EL (cell line): ENCODE measurements at regions not wholly inside any gene's neighbourhood (a gene's known extent, or its start where the extent isn't known, plus 50 kb on each side); places are given as distances from the start of the nearest gene placed in this dataset.
"Not testable (repeated sequence)": the region's sequence is repeated elsewhere in the genome, so short reads cannot be mapped to it uniquely, and the experiment has no call there.

Experiments
- DNase-seq: peaks from one replicate; pipeline ENCODE4 v3.0.0-alpha.2; 2016

- DNase-seq = no peak
Measured at GRCh38 chr6:121020656-121021055, 313.6 kb downstream of the TBC1D32 start.

- no peak for DNase-seq
Measured at GRCh38 chr6:121008553-121008952, 325.7 kb downstream of the TBC1D32 start.

GRCh38 chr6:121006024-121006423 lies 328.3 kb downstream of the TBC1D32 start:
- no peak for DNase-seq

- no peak for DNase-seq
Measured at GRCh38 chr6:121000381-121000780, 333.9 kb downstream of the TBC1D32 start.

- DNase-seq = no peak
Measured at GRCh38 chr6:120996340-120996739, 337.9 kb downstream of the TBC1D32 start.

- DNase-seq = no peak
Measured at GRCh38 chr6:120994573-120994967, 339.7 kb downstream of the TBC1D32 start.

- no peak for DNase-seq
Measured at GRCh38 chr6:120993929-120994572, 340.2 kb downstream of the TBC1D32 start.

GRCh38 chr6:120992257-120992656 lies 342.0 kb downstream of the TBC1D32 start:
- DNase-seq = no peak

GRCh38 chr6:120990866-120991265 lies 343.4 kb downstream of the TBC1D32 start:
- no peak for DNase-seq

- no peak for DNase-seq
Measured at GRCh38 chr6:120981835-120982234, 352.4 kb downstream of the TBC1D32 start.

GRCh38 chr6:120966321-120966720 lies 368.0 kb downstream of the TBC1D32 start:
- DNase-seq = no peak

- DNase-seq = peak; percentile 6
Measured at GRCh38 chr6:120965814-120966213, 368.5 kb downstream of the TBC1D32 start.

GRCh38 chr6:120960761-120961160 lies 373.5 kb downstream of the TBC1D32 start:
- DNase-seq = no peak

GRCh38 chr6:120954111-120954510 lies 380.2 kb downstream of the TBC1D32 start:
- DNase-seq = no peak

GRCh38 chr6:120951258-120951657 lies 383.0 kb downstream of the TBC1D32 start:
- no peak for DNase-seq

- DNase-seq = no peak
Measured at GRCh38 chr6:120947111-120947510, 387.2 kb downstream of the TBC1D32 start.

GRCh38 chr6:120945905-120946594 lies 388.2 kb downstream of the TBC1D32 start:
- DNase-seq = no peak

GRCh38 chr6:120938876-120939472 lies 395.3 kb downstream of the TBC1D32 start:
- no peak for DNase-seq

GRCh38 chr6:120938164-120938875 lies 396.0 kb downstream of the TBC1D32 start:
- DNase-seq = no peak

GRCh38 chr6:120935908-120936307 lies 398.4 kb downstream of the TBC1D32 start:
- no peak for DNase-seq

- DNase-seq = no peak
Measured at GRCh38 chr6:120935016-120935415, 399.3 kb downstream of the TBC1D32 start.

- not testable (repeated sequence) for DNase-seq
Measured at GRCh38 chr6:120931520-120932180, 402.6 kb downstream of the TBC1D32 start.

GRCh38 chr6:120930500-120930899 lies 403.8 kb downstream of the TBC1D32 start:
- DNase-seq = not testable (repeated sequence)
